Activated CD4-positive, alpha-beta T cell treated with anti-CD3 and anti-CD28 coated beads for 48 hours (primary cell): ENCODE measurements at regions not wholly inside any gene's neighbourhood (a gene's known extent, or its start where the extent isn't known, plus 50 kb on each side); places are given as distances from the start of the nearest gene placed in this dataset.

Experiments used
- DNase-seq: peaks from one replicate; pipeline ENCODE4 v3.0.0-alpha.2; 2020

DNA sequence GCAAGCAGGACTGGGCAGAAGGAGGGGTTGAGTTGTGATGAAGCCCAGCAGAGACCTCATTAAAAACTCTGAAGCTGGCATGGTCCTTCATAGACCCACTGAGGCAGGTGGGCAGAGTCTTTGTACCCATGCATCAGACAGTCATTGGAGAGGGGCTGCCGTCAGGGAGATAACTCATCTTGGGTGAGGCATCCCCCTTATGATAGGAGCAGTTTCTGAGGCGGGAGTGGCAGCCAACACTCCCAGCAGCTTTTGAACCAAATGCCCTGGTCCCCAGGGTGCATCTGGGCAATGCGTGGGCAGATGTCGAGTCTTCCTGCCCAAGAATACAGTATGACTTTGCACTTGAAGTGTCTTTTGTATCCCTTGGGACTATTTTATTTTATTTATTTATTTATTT is 68.1 kb downstream of the HTR5A start:
- DNase-seq, result no peak

DNA sequence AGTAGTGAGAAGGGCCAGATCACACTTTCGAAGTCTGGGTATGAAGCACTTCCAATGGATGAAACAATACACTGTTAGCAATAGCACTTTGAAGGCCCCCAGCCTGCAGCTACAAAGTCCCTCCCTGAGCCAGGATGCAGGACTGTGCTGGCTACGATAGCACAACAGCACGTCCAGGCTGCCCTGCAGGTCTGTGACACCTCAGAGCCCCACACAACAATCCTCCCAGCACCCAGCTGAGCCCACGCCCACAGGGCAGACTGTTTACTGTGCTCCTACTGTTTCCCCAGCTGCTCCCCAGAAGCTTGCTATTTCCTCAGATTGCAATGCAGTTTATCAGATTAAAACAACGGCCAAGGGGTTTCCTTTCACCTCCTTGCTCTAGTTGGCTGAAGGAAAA is 71.4 kb downstream of the HTR5A start:
- no peak for DNase-seq

DNA sequence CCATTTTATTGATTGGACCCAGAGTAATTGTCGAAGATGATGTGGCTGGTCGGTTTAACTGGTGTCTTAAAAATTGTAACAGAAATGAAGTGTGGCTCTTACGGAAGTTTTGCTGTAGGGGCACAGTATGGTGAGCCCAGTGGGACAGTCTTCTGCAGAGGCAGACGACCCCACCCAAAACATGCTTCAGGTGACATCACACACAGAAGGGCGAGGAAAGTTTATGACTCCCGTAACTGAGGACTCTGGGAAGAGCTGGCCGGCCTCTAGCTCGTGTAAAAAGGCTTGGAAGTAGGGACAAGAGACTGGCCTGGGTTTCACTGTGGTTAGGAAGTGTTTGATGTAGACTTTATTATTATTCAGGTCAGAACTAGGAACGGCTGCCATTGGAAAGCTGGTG is 73.3 kb downstream of the HTR5A start:
- no peak for DNase-seq

GRCh38 chr7:155144371-155144770 is 74.2 kb downstream of the HTR5A start:
- no peak for DNase-seq

- DNase-seq, result no peak
These were observed 75.5 kb downstream of the HTR5A start for GRCh38 chr7:155145477-155146255.

- DNase-seq, result no peak
These were observed 77.0 kb downstream of the HTR5A start for GRCh38 chr7:155147172-155147571.

DNA sequence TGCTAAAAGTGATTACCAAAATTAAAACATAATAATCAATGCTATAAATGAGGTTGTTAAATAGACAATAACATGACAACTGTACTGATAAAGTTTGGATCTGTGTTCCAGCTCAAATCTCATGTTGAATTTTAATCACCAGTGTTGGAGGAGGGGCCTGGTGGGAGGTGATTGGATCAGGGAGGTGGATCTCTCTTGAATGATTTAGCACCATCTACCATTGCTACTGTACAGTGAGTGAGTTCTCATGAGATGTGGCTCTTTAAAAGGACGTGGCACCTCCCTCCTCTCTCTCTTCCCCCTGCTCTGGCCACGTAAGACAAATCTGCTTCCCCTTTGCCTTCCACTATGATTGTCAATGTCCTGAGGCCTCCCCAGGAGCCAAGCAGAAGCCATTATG is 77.5 kb downstream of the HTR5A start:
- no peak for DNase-seq

DNA sequence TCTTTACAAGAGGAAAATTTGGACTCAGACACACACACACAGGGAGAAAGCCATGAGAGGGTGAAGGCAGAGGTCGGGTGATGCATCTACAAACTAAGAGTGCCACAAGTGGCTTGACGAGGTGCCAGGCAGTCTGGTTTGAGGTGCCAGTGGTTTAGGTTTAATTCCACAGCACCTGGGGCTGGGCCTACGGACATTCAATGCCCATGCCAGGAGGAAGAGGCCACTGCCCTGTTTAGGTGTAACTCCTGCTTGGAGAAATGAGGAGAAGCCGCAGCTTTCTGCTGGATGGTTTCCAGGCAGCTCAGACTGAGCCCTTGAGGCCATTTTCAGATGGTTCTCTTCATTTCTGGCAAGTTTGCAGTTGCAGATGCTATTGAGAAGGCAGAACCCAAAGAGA is 83.6 kb downstream of the HTR5A start:
- DNase-seq, result no peak

- no peak for DNase-seq
These were observed 84.5 kb downstream of the HTR5A start for GRCh38 chr7:155154586-155154985.

- no peak for DNase-seq
These were observed 91.6 kb downstream of the HTR5A start for GRCh38 chr7:155161690-155162089.

DNA sequence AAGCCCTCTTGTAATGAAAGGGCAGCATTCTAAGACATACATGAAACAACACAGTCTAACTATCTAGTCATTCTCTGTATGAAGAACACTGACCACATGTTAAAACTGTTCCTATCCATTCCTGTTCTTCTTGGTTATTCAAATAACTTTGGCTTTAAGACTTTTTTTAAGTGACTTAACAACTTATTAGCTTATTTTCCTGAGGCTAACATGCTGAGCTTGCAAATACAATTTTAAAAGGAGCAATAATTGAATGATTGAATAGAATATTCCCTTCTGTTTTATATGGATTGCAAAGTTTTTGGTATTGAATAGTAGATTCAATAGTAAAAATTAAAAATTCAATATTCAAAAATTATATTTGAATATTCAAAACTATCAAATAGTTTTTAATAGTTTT is 92.3 kb downstream of the HTR5A start:
- no peak for DNase-seq

GRCh38 chr7:155163696-155164095 is 93.6 kb downstream of the HTR5A start:
- DNase-seq, result no peak

DNA sequence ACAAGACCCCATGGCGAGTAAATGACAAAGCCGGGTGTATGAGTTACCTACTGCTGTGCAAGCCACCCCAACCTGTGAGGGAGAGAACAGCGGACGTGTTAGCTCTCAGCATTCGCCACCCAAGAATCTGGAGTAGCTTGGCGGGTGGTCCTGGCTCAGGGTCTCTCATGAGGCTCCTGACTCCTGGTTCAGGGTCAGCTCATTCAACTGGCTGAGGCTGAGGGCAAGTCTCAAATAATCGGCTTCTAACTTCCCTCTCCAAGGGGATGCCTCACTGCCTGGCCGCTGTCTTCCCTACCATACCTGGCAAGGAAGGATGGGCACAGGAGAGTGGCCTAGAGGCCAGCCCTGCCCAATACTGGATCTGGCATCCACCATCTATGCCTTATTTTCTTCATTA is 94.2 kb downstream of the HTR5A start:
- DNase-seq, result no peak

DNA sequence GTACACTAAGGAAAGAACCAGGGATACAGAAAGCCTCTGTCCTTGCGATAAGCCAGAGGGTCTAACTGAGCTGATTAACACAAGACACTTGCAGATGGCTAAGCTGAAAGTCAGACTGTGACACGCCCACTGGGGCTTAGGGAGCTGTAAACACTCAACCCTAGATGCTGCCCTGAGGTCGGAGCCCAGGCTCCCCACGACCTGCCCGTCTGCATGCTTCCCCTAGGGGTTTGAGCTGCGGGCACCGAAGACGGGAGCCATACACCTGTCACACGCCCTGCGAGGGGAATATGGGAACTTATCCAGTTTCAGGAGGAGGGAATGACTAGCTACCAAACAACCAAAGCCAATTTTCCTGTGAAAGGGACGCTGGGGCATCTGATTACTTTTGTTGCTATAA is 96.0 kb downstream of the HTR5A start:
- DNase-seq, result no peak

GRCh38 chr7:155166673-155167370 is 96.7 kb downstream of the HTR5A start:
- no peak for DNase-seq

GRCh38 chr7:155167706-155168365 is 97.7 kb downstream of the HTR5A start:
- no peak for DNase-seq

GRCh38 chr7:155168597-155169480 is 98.7 kb downstream of the HTR5A start:
- DNase-seq, result no peak

GRCh38 chr7:155169498-155170065 is 99.5 kb downstream of the HTR5A start:
- DNase-seq, result no peak

- no peak for DNase-seq
These were observed 100.2 kb downstream of the HTR5A start for GRCh38 chr7:155170331-155170730.

DNA sequence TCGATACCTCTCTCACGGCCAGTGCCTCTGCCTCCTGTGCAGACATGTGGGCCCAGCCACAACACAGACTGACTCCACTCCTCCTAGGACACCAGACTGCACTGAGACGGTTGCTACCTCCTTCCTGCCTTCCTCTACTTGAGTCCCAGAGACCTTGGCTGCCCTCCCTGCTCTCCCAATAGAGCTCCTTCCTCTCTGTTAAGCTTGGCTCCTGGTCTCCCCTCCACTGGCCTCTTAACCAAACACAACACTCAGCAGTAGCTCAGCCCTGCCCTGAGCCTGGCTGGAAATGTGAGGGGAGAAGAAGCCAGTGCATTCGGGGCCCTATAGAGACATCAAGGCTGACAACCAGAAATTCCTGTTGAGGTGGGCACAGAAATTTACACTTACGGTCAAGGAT is 102.0 kb downstream of the HTR5A start:
- no peak for DNase-seq

- no peak for DNase-seq
These were observed 103.8 kb downstream of the HTR5A start for GRCh38 chr7:155173905-155174304.

GRCh38 chr7:155178096-155178495 is 108.0 kb downstream of the HTR5A start:
- DNase-seq, result no peak

- no peak for DNase-seq
These were observed 111.6 kb downstream of the HTR5A start for GRCh38 chr7:155181768-155182167.
